LNCAP (cell line): ENCODE measurements at regions not wholly inside any gene's neighbourhood (a gene's known extent, or its start where the extent isn't known, plus 50 kb on each side); places are given as distances from the start of the nearest gene placed in this dataset.

Experiments used
- CTCF ChIP-seq: fragments of 450-650 bp; IDR thresholded peaks from 2 replicates; pipeline ENCODE4 v1.5.1; 2017; ENCODE audit warnings: mild to moderate bottlenecking

GRCh38 chr6:6466967-6467761 is 121.4 kb upstream of the LY86 start:
- TF ChIP-seq CTCF = no peak

- TF ChIP-seq CTCF = no peak
Measured at GRCh38 chr6:6469074-6469473, 119.4 kb upstream of the LY86 start.

DNA sequence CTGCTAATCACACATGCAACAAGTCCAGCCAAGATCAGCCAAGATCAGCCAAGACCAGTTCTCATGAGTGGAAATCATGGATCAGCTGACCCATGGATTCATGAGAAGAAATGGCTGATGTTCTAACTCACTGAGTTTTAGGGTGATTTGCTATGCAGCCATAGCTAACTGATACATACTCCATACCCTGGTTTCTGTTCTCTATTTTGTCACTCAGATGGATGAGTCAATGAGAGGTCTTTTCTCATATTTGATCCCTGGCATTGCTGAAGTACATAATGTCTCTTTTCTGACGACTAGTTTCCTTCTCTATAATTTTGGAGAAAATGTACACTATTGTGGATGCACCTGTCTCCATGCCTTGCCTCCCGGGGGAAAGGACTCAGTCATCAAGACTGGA is 118.4 kb upstream of the LY86 start:
- TF ChIP-seq CTCF = no peak

GRCh38 chr6:6471276-6471675 is 117.2 kb upstream of the LY86 start:
- TF ChIP-seq CTCF = no peak

DNA sequence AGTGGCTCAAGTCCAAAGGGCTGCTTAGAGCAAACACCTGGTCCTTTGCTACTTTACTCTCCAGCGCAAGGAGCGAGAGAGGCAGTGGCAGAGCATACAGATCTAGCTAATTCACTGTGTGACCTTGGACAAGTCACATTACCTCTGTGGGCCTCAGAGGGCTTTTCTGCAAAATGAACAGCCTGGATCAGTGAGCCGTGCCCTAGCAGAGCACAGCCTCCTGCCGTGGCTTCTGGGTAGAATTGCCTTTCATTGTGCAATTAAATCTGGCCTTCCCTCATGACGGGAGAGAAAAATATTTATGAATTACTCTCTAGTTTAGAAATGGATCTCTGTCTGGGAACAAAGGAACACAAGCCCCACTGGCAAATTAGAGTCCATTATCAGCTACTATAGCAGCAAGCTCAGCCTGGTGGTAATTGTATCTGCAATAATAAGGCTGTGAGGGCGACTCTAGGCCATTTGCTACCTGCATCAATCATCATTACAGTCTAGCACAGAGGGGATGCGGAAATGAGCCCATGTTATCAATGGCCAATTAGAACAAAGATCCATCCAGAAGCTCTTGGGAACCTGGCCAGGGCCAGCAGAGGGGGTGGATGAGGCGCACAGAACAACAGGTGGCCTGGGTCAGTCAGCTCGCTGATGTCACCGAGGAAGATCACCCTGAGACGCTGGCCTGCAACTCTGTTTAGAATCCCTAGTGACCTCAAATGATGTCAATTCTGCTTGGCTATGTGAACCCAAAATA is 114.2 kb upstream of the LY86 start:
- no peak for TF ChIP-seq CTCF

- no peak for TF ChIP-seq CTCF
Measured at GRCh38 chr6:6479785-6480184, 108.7 kb upstream of the LY86 start.

DNA sequence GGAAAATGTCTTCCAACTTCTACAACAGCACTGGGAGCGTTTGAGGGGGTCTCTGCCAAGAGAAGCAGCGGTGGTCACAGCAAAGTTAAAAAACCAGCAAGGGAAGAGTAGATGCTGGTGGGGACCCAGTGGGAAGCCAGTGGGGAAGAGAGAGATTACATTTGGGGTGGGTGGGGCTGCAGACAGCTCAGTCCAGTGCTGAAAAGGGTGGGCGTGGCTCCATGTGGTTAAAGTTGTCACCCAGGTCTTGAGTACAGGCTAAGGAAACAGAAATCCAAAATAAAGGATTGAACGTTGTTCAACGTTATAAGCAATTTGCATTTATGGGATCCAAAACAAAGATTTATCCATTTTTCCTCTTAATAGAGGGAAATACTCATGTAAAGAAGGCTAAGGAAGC is 106.3 kb upstream of the LY86 start:
- TF ChIP-seq CTCF = no peak
